Glomerular endothelial cell (primary cell): ENCODE measurements at regions not wholly inside any gene's neighbourhood (a gene's known extent, or its start where the extent isn't known, plus 50 kb on each side); places are given as distances from the start of the nearest gene placed in this dataset.

ENCODE experiments used
- DNase-seq: peaks from one replicate; pipeline ENCODE4 v3.0.0-alpha.2; 2011; ENCODE audit warnings: low read depth, low spot score; ENCODE audit errors: extremely low read depth

GRCh38 chr22:47853750-47854149 is 1091.3 kb downstream of the TBC1D22A start:
- DNase-seq, result no peak

- no peak for DNase-seq
Measured at GRCh38 chr22:47851586-47851985, 1089.1 kb downstream of the TBC1D22A start.

GRCh38 chr22:47850644-47851151 is 1088.2 kb downstream of the TBC1D22A start:
- no peak for DNase-seq

- DNase-seq, result no peak
Measured at GRCh38 chr22:47849576-47849975, 1087.1 kb downstream of the TBC1D22A start.

GRCh38 chr22:47848184-47848920 is 1085.9 kb downstream of the TBC1D22A start:
- DNase-seq, result no peak

- no peak for DNase-seq
Measured at GRCh38 chr22:47847131-47847890, 1084.9 kb downstream of the TBC1D22A start.

- no peak for DNase-seq
Measured at GRCh38 chr22:47846206-47846605, 1083.8 kb downstream of the TBC1D22A start.

- no peak for DNase-seq
Measured at GRCh38 chr22:47842119-47842518, 1079.7 kb downstream of the TBC1D22A start.

GRCh38 chr22:47841156-47841555 is 1078.7 kb downstream of the TBC1D22A start:
- no peak for DNase-seq

- DNase-seq, result no peak
Measured at GRCh38 chr22:47839595-47840227, 1077.3 kb downstream of the TBC1D22A start.

GRCh38 chr22:47837703-47838102 is 1075.3 kb downstream of the TBC1D22A start:
- DNase-seq, result no peak

- DNase-seq, result no peak
Measured at GRCh38 chr22:47836957-47837356, 1074.5 kb downstream of the TBC1D22A start.

- no peak for DNase-seq
Measured at GRCh38 chr22:47835726-47836125, 1073.3 kb downstream of the TBC1D22A start.

GRCh38 chr22:47826016-47826415 is 1063.6 kb downstream of the TBC1D22A start:
- DNase-seq, result no peak

GRCh38 chr22:47822422-47822821 is 1060.0 kb downstream of the TBC1D22A start:
- DNase-seq, result no peak

GRCh38 chr22:47818496-47818895 is 1056.0 kb downstream of the TBC1D22A start:
- no peak for DNase-seq

- no peak for DNase-seq
Measured at GRCh38 chr22:47817380-47817779, 1054.9 kb downstream of the TBC1D22A start.

GRCh38 chr22:47816863-47817210 is 1054.4 kb downstream of the TBC1D22A start:
- DNase-seq, result no peak

- DNase-seq, result no peak
Measured at GRCh38 chr22:47816121-47816862, 1053.8 kb downstream of the TBC1D22A start.

- no peak for DNase-seq
Measured at GRCh38 chr22:47814474-47814873, 1052.0 kb downstream of the TBC1D22A start.

GRCh38 chr22:47813661-47814060 is 1051.2 kb downstream of the TBC1D22A start:
- DNase-seq, result no peak
